ENCODE measurements at regions not wholly inside any gene's neighbourhood (a gene's known extent, or its start where the extent isn't known, plus 50 kb on each side); places are given as distances from the start of the nearest gene placed in this dataset.

DNA sequence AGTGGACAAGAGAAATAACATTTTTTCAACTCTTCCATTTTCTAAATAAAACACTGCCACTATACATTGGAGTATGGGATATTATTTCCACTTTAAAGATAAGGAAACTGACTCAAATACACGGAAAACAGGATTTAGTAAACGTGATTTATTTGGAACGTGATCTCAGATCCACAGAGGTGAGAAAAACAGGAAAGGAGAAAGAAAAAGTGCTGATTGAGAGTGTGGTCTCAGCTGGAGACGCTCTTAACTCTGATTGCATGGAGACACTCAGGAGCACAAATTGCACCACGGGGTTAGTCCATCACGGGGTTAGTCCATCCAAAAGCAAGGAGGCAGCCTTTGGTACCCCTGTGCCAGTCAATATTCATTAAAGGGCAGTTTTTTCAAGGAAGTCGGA, 142.5 kb downstream of the GNAT3 start:
- Mint-ChIP-seq H3K4me3 (no peak overlapping the region), H3K27ac (no peak overlapping the region), H3K27me3 (no peaks in the 10 kb centered on the region), H3K9me3 (peaks cover 3% of the 10 kb centered on the region), H3K36me3 (no peaks in the 10 kb centered on the region), H3K4me1 (no peaks in the 10 kb centered on the region)
- DNase-seq (no peak), ATAC-seq (ENCODE audit: low read depth) (no peak)
- POLR2A ChIA-PET, result no interaction called here

- POLR2A ChIA-PET, result no interaction called here
- ATAC-seq (ENCODE audit: low read depth) (no peak), DNase-seq (no peak)
These were observed 149.2 kb downstream of the GNAT3 start for GRCh38 chr7:80362677-80363076.

DNA sequence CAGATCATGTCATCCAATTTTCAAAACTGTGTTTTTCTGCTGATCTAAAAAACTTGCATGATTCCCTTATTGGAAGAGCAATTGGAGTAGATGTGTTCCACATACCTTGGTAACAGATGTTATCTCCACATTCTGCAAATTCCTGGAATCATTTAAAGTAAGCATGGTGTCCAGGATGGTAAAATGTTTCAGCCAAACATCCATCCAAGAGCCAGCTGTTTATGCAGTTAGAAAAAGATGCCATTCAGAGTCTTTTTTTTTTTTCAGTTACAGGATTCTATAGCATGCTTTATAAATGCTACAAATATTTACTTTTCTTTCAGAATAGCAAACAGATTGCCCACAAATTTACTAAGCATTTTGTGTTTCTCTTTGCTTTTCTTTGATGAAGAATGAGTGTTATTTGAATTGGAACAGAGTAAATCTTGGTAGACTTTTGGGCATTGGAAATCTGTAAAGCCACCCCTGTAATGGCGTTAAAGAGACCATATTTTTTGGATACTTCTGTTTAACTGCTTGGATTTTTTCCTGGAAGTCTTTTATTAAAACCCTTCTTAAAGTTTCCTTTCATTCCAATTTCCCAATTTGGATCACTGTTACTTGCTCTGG, 149.8 kb downstream of the GNAT3 start:
- H3K27me3 Mint-ChIP-seq, result no peaks in the 10 kb centered on the region
- POLR2A ChIA-PET, result no interaction called here
- ATAC-seq (ENCODE audit: low read depth) (no peak), DNase-seq (no peak)
- H3K36me3 Mint-ChIP-seq, result no peaks in the 10 kb centered on the region
- H3K27ac Mint-ChIP-seq, result no peak overlapping the region
- no peaks in the 10 kb centered on the region for H3K4me1 Mint-ChIP-seq
- peaks cover 3% of the 10 kb centered on the region for H3K9me3 Mint-ChIP-seq
- H3K4me3 Mint-ChIP-seq, result no peak overlapping the region

More at GRCh38 chr7:80362677-80363076, 149.2 kb downstream of the GNAT3 start:
- Mint-ChIP-seq H3K36me3 (no peaks in the 10 kb centered on the region), H3K4me3 (no peak overlapping the region), H3K9me3 (peaks cover 3% of the 10 kb centered on the region), H3K27me3 (no peaks in the 10 kb centered on the region), H3K27ac (no peak overlapping the region), H3K4me1 (no peaks in the 10 kb centered on the region)

- Mint-ChIP-seq H3K4me3 (no peak overlapping the region), H3K36me3 (no peaks in the 10 kb centered on the region), H3K9me3 (peaks cover under 1% of the 10 kb centered on the region), H3K4me1 (no peaks in the 10 kb centered on the region), H3K27ac (no peak overlapping the region), H3K27me3 (no peaks in the 10 kb centered on the region)
- POLR2A ChIA-PET, result no interaction called here
- DNase-seq (no peak), ATAC-seq (ENCODE audit: low read depth) (no peak)
These were observed 152.4 kb downstream of the GNAT3 start for GRCh38 chr7:80359476-80359875.

GRCh38 chr7:80359029-80359428, 152.8 kb downstream of the GNAT3 start:
- ATAC-seq (ENCODE audit: low read depth), result no peak
- H3K4me3 Mint-ChIP-seq, result no peak overlapping the region
- no peaks in the 10 kb centered on the region for H3K36me3 Mint-ChIP-seq
- POLR2A ChIA-PET, result no interaction called here
- H3K27me3 Mint-ChIP-seq, result no peaks in the 10 kb centered on the region
- DNase-seq, result no peak
- H3K4me1 Mint-ChIP-seq, result no peaks in the 10 kb centered on the region
- H3K9me3 Mint-ChIP-seq, result no peaks in the 10 kb centered on the region
- no peak overlapping the region for H3K27ac Mint-ChIP-seq

GRCh38 chr7:80357530-80357929, 154.3 kb downstream of the GNAT3 start:
- Mint-ChIP-seq H3K27me3 (no peaks in the 10 kb centered on the region), H3K36me3 (no peaks in the 10 kb centered on the region), H3K4me3 (no peak overlapping the region), H3K9me3 (no peaks in the 10 kb centered on the region), H3K4me1 (no peaks in the 10 kb centered on the region), H3K27ac (no peak overlapping the region)
- DNase-seq, result no peak
- POLR2A ChIA-PET, result no interaction called here
- ATAC-seq (ENCODE audit: low read depth), result no peak

DNA sequence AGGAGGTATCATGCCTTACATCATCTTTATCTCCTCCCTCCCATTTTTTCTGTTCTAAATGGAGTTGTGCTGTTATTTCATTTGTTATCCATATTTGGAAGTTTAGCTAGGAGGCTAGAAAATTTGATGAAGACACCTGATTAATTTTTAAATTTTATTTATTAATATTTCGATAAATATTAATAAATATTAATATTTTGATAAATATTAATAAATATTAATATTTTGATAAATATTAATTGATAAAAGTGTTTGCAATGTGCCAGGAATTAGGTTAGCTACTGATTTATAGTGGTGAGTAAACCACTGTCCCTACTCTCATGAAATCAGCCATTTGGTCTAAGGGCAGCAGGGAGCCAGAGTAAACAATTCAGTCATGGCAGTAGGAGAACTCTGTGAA, 161.4 kb downstream of the GNAT3 start:
- H3K4me3 Mint-ChIP-seq, result no peak overlapping the region
- no peak overlapping the region for H3K27ac Mint-ChIP-seq
- ATAC-seq (ENCODE audit: low read depth), result no peak
- no peaks in the 10 kb centered on the region for H3K9me3 Mint-ChIP-seq
- no peaks in the 10 kb centered on the region for H3K4me1 Mint-ChIP-seq
- no peaks in the 10 kb centered on the region for H3K36me3 Mint-ChIP-seq
- POLR2A ChIA-PET, result no interaction called here
- H3K27me3 Mint-ChIP-seq, result no peaks in the 10 kb centered on the region
- DNase-seq, result no peak

DNA sequence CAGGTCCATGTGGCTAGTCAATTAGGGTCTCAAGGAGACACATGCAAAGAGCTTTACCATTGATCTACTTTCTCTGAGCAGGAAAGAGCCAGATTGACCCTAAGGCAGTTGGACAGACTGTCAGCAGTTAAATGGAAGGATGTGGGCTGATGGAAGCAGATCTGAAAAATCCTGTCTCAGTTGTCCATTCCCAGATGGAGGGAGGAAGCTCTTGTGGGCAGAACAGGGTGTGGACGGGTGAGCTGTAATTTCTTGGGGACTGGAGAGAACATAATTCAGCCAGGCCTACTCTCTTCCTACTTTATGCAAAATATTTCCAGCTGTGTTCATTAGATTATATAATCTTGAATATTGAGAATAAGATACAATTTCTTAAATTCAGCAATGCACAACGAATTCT, 163.6 kb downstream of the GNAT3 start:
- no peak for DNase-seq
- H3K27me3 Mint-ChIP-seq, result no peaks in the 10 kb centered on the region
- no peaks in the 10 kb centered on the region for H3K4me1 Mint-ChIP-seq
- POLR2A ChIA-PET, result no interaction called here
- H3K4me3 Mint-ChIP-seq, result no peak overlapping the region
- H3K36me3 Mint-ChIP-seq, result no peaks in the 10 kb centered on the region
- no peak for ATAC-seq (ENCODE audit: low read depth)
- H3K9me3 Mint-ChIP-seq, result no peaks in the 10 kb centered on the region
- no peak overlapping the region for H3K27ac Mint-ChIP-seq

DNA sequence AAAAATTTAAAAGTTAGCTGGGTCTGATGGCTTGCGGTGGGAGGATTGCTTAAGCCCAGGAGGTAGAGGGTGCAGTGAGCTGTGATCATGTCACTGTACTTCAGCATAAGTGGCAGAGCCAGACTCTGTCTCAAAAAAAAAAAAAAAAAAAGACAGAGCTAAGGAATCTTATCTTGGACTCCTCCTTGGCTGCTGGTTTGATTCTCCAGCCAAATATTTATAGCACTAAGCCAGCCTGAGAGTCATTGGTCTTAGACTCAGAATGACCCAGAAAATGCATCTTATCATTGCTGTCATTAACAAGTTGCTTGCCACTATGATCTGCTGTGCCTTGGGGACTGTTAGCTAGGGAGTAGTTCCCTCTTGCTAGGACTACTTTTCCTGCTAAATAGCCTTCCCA, 164.7 kb downstream of the GNAT3 start:
- POLR2A ChIA-PET, result no interaction called here
- DNase-seq, result no peak
- Mint-ChIP-seq H3K9me3 (no peaks in the 10 kb centered on the region), H3K4me1 (no peaks in the 10 kb centered on the region), H3K27ac (no peak overlapping the region), H3K27me3 (no peaks in the 10 kb centered on the region), H3K4me3 (no peak overlapping the region), H3K36me3 (no peaks in the 10 kb centered on the region)
- ATAC-seq (ENCODE audit: low read depth), result no peak

GRCh38 chr7:80346704-80347103, 165.2 kb downstream of the GNAT3 start:
- DNase-seq (no peak), ATAC-seq (ENCODE audit: low read depth) (no peak)
- Mint-ChIP-seq H3K4me3 (no peak overlapping the region), H3K4me1 (no peaks in the 10 kb centered on the region), H3K27me3 (no peaks in the 10 kb centered on the region), H3K36me3 (no peaks in the 10 kb centered on the region), H3K27ac (no peak overlapping the region), H3K9me3 (no peaks in the 10 kb centered on the region)
- POLR2A ChIA-PET, result no interaction called here

DNA sequence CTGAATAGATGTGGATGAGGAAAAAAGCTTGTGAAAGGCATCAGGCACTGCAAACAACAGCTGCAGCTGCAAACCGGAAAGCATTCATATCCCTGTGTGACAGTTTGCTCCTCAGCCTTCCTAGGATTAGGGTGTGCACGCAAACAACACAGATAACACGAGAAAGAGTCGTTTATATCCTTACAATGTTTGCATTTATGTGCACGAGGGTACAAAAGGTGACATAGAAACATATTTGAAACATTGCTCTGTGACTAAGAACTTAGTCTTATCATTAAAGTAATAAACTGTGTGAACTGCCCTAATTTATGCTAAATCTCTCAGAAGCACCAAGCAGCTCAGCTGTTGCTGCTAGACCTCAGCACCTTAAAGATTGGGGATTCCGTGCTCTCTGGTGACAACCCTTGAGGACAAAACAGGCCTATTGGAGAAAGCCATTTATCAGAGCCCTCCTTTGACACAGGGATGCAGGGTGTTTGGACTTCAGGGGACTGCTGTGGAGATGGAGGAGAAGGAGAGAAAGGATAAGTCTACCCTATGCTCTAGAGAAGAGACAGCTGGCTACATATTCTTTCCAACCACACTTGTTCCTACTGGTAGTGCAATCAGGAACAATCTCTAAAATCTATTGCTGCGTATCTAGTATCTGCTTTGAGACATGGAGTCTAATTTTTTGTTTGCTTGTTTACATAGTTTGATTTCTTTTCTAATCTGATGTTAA, 176.2 kb downstream of the GNAT3 start:
- Mint-ChIP-seq H3K9me3 (no peaks in the 10 kb centered on the region), H3K4me3 (no peak overlapping the region), H3K4me1 (no peaks in the 10 kb centered on the region), H3K36me3 (no peaks in the 10 kb centered on the region), H3K27ac (no peak overlapping the region), H3K27me3 (peaks cover 5% of the 10 kb centered on the region)
- DNase-seq (no peak), ATAC-seq (ENCODE audit: low read depth) (no peak)
- POLR2A ChIA-PET, result no interaction called here

GRCh38 chr7:80334908-80335307, 177.0 kb downstream of the GNAT3 start:
- no peaks in the 10 kb centered on the region for H3K9me3 Mint-ChIP-seq
- no peak overlapping the region for H3K4me3 Mint-ChIP-seq
- POLR2A ChIA-PET, result no interaction called here
- no peaks in the 10 kb centered on the region for H3K36me3 Mint-ChIP-seq
- H3K27ac Mint-ChIP-seq, result no peak overlapping the region
- H3K27me3 Mint-ChIP-seq, result peaks cover 5% of the 10 kb centered on the region
- no peaks in the 10 kb centered on the region for H3K4me1 Mint-ChIP-seq
- ATAC-seq (ENCODE audit: low read depth), result no peak
- DNase-seq, result no peak

GRCh38 chr7:80334196-80334595, 177.7 kb downstream of the GNAT3 start:
- no peak overlapping the region for H3K4me3 Mint-ChIP-seq
- DNase-seq (no peak), ATAC-seq (ENCODE audit: low read depth) (no peak)
- no peak overlapping the region for H3K27ac Mint-ChIP-seq
- H3K9me3 Mint-ChIP-seq, result no peaks in the 10 kb centered on the region
- H3K4me1 Mint-ChIP-seq, result no peaks in the 10 kb centered on the region
- no peaks in the 10 kb centered on the region for H3K36me3 Mint-ChIP-seq
- peaks cover 5% of the 10 kb centered on the region for H3K27me3 Mint-ChIP-seq
- POLR2A ChIA-PET, result no interaction called here

DNA sequence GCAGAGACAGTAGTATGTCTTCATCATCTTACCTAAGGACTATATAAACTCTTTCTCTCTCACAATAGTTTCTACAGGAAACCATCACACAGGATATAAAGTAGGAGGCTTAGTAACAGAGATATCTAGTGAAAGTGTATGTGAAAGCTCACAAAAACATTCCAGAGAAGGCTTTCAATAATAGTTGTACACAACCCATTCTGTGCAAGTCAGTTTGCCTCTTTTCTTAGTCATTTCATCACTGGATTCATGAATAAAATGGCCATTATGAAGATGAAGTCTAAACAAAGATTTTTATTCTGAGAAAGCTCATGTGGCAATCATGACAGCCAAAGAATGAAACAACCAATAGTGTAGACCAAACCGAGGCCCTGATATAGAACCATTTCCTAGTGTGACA, 178.8 kb downstream of the GNAT3 start:
- Mint-ChIP-seq H3K4me1 (no peaks in the 10 kb centered on the region), H3K27me3 (peaks cover 5% of the 10 kb centered on the region), H3K27ac (no peak overlapping the region), H3K36me3 (no peaks in the 10 kb centered on the region), H3K4me3 (no peak overlapping the region), H3K9me3 (no peaks in the 10 kb centered on the region)
- no peak for ATAC-seq (ENCODE audit: low read depth)
- no peak for DNase-seq
- POLR2A ChIA-PET, result no interaction called here

Data from activated naive CD8-positive, alpha-beta T cell treated with anti-CD3 and anti-CD28 coated beads, Interleukin-2, amount 10 ng/mL, durations not matched to agents 7 days and 5 days (primary cell).